MCF 10A (cell line): ENCODE measurements at regions not wholly inside any gene's neighbourhood (a gene's known extent, or its start where the extent isn't known, plus 50 kb on each side); places are given as distances from the start of the nearest gene placed in this dataset.
"Not testable (repeated sequence)": the region's sequence is repeated elsewhere in the genome, so short reads cannot be mapped to it uniquely, and the experiment has no call there.

Experiments
- BruUV-seq: library from RNA; stranded (reverse); fragments of 400-500 nt; replicated peaks from 2 replicates; lab custom pipeline; 2021; lab: Mats Ljungman, UMichigan
- CTCF ChIA-PET: fragments of 300-600 bp; sonication (Branson Sonifier 250); formaldehyde crosslinking; extraction: SDS; loops from one replicate; lab custom pipeline; 2021; ENCODE audit warnings: antibody characterized with exemption, inconsistent platforms; lab: Yijun Ruan, JAX
- POLR2A ChIA-PET: fragments of 300-600, 350-650 bp; sonication (Branson Sonifier 250); formaldehyde crosslinking; extraction: SDS; loops from one replicate; lab custom pipeline; 2020; ENCODE audit warnings: antibody characterized with exemption, inconsistent platforms; lab: Yijun Ruan, JAX
- DNase-seq: peaks from one replicate; pipeline ENCODE4 v3.0.0-alpha.2; 2018; ENCODE audit not compliant: unreplicated experiment
- H3K27ac Mint-ChIP-seq: one replicate; pipeline ENCODE4 v1.8.0; 2022; ENCODE audit warnings: mild to moderate bottlenecking, low read depth, mixed read lengths; ENCODE audit not compliant: unreplicated experiment
- H3K27me3 Mint-ChIP-seq: one replicate; pipeline ENCODE4 v1.8.0; 2022; ENCODE audit warnings: mixed read lengths; ENCODE audit not compliant: insufficient read depth, unreplicated experiment
- H3K36me3 Mint-ChIP-seq: one replicate; pipeline ENCODE4 v1.8.0; 2022; ENCODE audit warnings: mild to moderate bottlenecking, moderate library complexity, mixed read lengths; ENCODE audit not compliant: insufficient read depth, unreplicated experiment
- H3K4me1 Mint-ChIP-seq: one replicate; pipeline ENCODE4 v1.8.0; 2022; ENCODE audit warnings: mixed read lengths; ENCODE audit not compliant: insufficient read depth, unreplicated experiment
- H3K4me3 Mint-ChIP-seq: one replicate; pipeline ENCODE4 v1.8.0; 2022; ENCODE audit warnings: mild to moderate bottlenecking, moderate library complexity, mixed read lengths; ENCODE audit not compliant: unreplicated experiment
- H3K9me3 Mint-ChIP-seq: one replicate; pipeline ENCODE4 v1.8.0; 2022; ENCODE audit warnings: mixed read lengths; ENCODE audit not compliant: unreplicated experiment
- CTCF ChIP-seq: fragments of 200-600 bp; IDR thresholded peaks from one replicate; pipeline ENCODE4 v1.8.0; 2022; ENCODE audit warnings: antibody characterized with exemption, mild to moderate bottlenecking; ENCODE audit not compliant: unreplicated experiment
- intact Hi-C: fragments of 100-400 bp; cut with micrococcal nuclease; formaldehyde crosslinking; loops from 2 replicates; pipeline ENCODE4 v1.14.1; 2022

- DNase-seq: no peak
- CTCF ChIA-PET: no interaction called here
- intact Hi-C loops: no loop called here
- no TSS peak for BruUV-seq
- Mint-ChIP-seq H3K4me3 (no peak overlapping the region), H3K4me1 (no peaks in the 10 kb centered on the region), H3K36me3 (no peaks in the 10 kb centered on the region), H3K27ac (no peak overlapping the region), H3K9me3 (no peaks in the 10 kb centered on the region), H3K27me3 (peaks cover 50% of the 10 kb centered on the region)
- POLR2A ChIA-PET: interaction anchor here (0.6 kb wide), 1 partner anchor 390 kb away, joined by 3 read pairs; no protein-coding TSS in a partner anchor
- TF ChIP-seq CTCF: no peak
Observed at GRCh38 chr1:29920784-29921183, 684.5 kb downstream of the PTPRU start.

GRCh38 chr1:29920316-29920715 lies 684.0 kb downstream of the PTPRU start:
- DNase-seq: no peak
- TF ChIP-seq CTCF: no peak
- CTCF ChIA-PET: no interaction called here
- no peaks in the 10 kb centered on the region for H3K36me3 Mint-ChIP-seq
- no peak overlapping the region for H3K4me3 Mint-ChIP-seq
- no peak overlapping the region for H3K27ac Mint-ChIP-seq
- H3K4me1 Mint-ChIP-seq: no peaks in the 10 kb centered on the region
- peaks cover 50% of the 10 kb centered on the region for H3K27me3 Mint-ChIP-seq
- BruUV-seq: no TSS peak
- intact Hi-C loops: no loop called here
- no peaks in the 10 kb centered on the region for H3K9me3 Mint-ChIP-seq
- POLR2A ChIA-PET: interaction anchor here (0.6 kb wide), 1 partner anchor 390 kb away, joined by 3 read pairs; no protein-coding TSS in a partner anchor

- DNase-seq, H3K27ac Mint-ChIP-seq, H3K4me3 Mint-ChIP-seq, H3K36me3 Mint-ChIP-seq, POLR2A ChIA-PET, CTCF ChIA-PET, intact Hi-C loops, H3K4me1 Mint-ChIP-seq, H3K9me3 Mint-ChIP-seq, BruUV-seq: not testable (repeated sequence)
- H3K27me3 Mint-ChIP-seq: peaks cover 46% of the 10 kb centered on the region
Observed at GRCh38 chr1:29919041-29919440, 682.7 kb downstream of the PTPRU start.

GRCh38 chr1:29916656-29917369 lies 680.5 kb downstream of the PTPRU start:
- CTCF ChIA-PET: no interaction called here
- no peaks in the 10 kb centered on the region for H3K36me3 Mint-ChIP-seq
- DNase-seq: no peak
- BruUV-seq: no TSS peak
- H3K27ac Mint-ChIP-seq: no peak overlapping the region
- intact Hi-C loops: no loop called here
- no peaks in the 10 kb centered on the region for H3K9me3 Mint-ChIP-seq
- POLR2A ChIA-PET: no interaction called here
- no peaks in the 10 kb centered on the region for H3K4me1 Mint-ChIP-seq
- peaks cover 42% of the 10 kb centered on the region for H3K27me3 Mint-ChIP-seq
- H3K4me3 Mint-ChIP-seq: no peak overlapping the region
- TF ChIP-seq CTCF: no peak
